Mammary epithelial cell (primary cell): ENCODE measurements at regions not wholly inside any gene's neighbourhood (a gene's known extent, or its start where the extent isn't known, plus 50 kb on each side); places are given as distances from the start of the nearest gene placed in this dataset.

Experiments
- EZH2 ChIP-seq: IDR thresholded peaks from 2 replicates; pipeline ENCODE4 v1.6.1; 2012; ENCODE audit warnings: low read length, inconsistent platforms, borderline replicate concordance
- TF ChIP-seq, protein P1 (sequence below), 2 donors: IDR thresholded peaks in 1 of 2; conservative IDR thresholded peaks in 1 of 2; 2 replicates each; pipeline ENCODE4 v1.5.1; 2011 to 2012; ENCODE audit warnings: inconsistent platforms in 2 of 2, low read length in 2 of 2, mild to moderate bottlenecking in 2 of 2, control low read depth in 1 of 2, low read depth in 1 of 2; ENCODE audit not compliant: insufficient read depth in 1 of 2; ENCODE audit errors: extremely low read depth in 1 of 2

DNA sequence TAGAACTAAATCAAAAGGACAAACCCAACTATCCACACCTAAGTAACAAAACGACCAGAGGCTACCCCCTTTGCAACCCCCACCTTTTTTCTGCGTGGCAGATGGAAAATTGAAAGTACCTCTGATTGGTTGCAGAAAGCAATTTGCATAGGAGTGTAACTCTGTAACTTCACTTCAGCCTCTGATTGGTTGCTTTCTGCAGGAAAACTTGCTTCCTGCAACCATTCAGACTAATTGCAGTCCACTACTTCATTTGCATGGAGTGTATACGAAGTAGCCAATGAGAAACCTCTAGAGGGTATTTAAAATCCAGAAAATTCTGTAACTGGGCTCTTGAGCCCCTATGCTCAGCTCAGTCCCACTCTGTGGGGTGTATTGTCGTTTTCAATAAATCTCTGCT, 129.1 kb upstream of the OLIG3 start:
- TF ChIP-seq, protein P1, sequence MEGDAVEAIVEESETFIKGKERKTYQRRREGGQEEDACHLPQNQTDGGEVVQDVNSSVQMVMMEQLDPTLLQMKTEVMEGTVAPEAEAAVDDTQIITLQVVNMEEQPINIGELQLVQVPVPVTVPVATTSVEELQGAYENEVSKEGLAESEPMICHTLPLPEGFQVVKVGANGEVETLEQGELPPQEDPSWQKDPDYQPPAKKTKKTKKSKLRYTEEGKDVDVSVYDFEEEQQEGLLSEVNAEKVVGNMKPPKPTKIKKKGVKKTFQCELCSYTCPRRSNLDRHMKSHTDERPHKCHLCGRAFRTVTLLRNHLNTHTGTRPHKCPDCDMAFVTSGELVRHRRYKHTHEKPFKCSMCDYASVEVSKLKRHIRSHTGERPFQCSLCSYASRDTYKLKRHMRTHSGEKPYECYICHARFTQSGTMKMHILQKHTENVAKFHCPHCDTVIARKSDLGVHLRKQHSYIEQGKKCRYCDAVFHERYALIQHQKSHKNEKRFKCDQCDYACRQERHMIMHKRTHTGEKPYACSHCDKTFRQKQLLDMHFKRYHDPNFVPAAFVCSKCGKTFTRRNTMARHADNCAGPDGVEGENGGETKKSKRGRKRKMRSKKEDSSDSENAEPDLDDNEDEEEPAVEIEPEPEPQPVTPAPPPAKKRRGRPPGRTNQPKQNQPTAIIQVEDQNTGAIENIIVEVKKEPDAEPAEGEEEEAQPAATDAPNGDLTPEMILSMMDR (conservative IDR thresholded peaks at IDR 0.05 in 1 of 2, IDR thresholded peaks at IDR 0.05 in 1 of 2; ENCODE audit: extremely low read depth in 1 of 2, insufficient read depth in 1 of 2, low read depth in 1 of 2, low read length in 2 of 2), result no peak
- no peak for TF ChIP-seq EZH2
